ENCODE measurements at regions not wholly inside any gene's neighbourhood (a gene's known extent, or its start where the extent isn't known, plus 50 kb on each side); places are given as distances from the start of the nearest gene placed in this dataset.

GRCh38 chr6:98308564-98308963 is 525.8 kb upstream of the POU3F2 start:
- Mint-ChIP-seq H3K27ac (no peak overlapping the region), H3K27me3 (no peaks in the 10 kb centered on the region), H3K4me1 (no peaks in the 10 kb centered on the region), H3K4me3 (no peak overlapping the region), H3K9me3 (ENCODE audit: low read depth) (peaks cover 6% of the 10 kb centered on the region), H3K36me3 (ENCODE audit: low read depth) (no peaks in the 10 kb centered on the region)
- CTCF ChIA-PET, result interaction anchor here (0.7 kb wide), 1 partner anchor 69 kb away, joined by 4 read pairs; no protein-coding TSS in a partner anchor
- intact Hi-C loops (cut with DNase I, micrococcal nuclease), result no loop called here
- ATAC-seq (no peak), DNase-seq (no peak)
- POLR2A ChIA-PET, result no interaction called here

- CTCF ChIA-PET, result no interaction called here
- Mint-ChIP-seq H3K27ac (no peak overlapping the region), H3K27me3 (no peaks in the 10 kb centered on the region), H3K4me3 (no peak overlapping the region), H3K4me1 (no peaks in the 10 kb centered on the region), H3K36me3 (ENCODE audit: low read depth) (no peaks in the 10 kb centered on the region), H3K9me3 (ENCODE audit: low read depth) (no peaks in the 10 kb centered on the region)
- no peak for ATAC-seq
- intact Hi-C loops (cut with DNase I, micrococcal nuclease), result no loop called here
- no peak for DNase-seq
- POLR2A ChIA-PET, result interaction anchor here (0.5 kb wide), 1 partner anchor 55 kb away, joined by 4 read pairs; no protein-coding TSS in a partner anchor
Observed at GRCh38 chr6:98310443-98310842, 523.9 kb upstream of the POU3F2 start.

- Mint-ChIP-seq H3K4me1 (no peaks in the 10 kb centered on the region), H3K27me3 (no peaks in the 10 kb centered on the region)
- CTCF ChIA-PET, result interaction anchor here (0.6 kb wide), 1 partner anchor 23 kb away, joined by 3 read pairs; no protein-coding TSS in a partner anchor
Observed at GRCh38 chr6:98323605-98324004, 510.8 kb upstream of the POU3F2 start.

GRCh38 chr6:98324446-98324845 is 509.9 kb upstream of the POU3F2 start:
- no peak overlapping the region for H3K4me3 Mint-ChIP-seq
- H3K9me3 Mint-ChIP-seq (ENCODE audit: low read depth), result no peaks in the 10 kb centered on the region
- H3K36me3 Mint-ChIP-seq (ENCODE audit: low read depth), result no peaks in the 10 kb centered on the region
- no peaks in the 10 kb centered on the region for H3K27me3 Mint-ChIP-seq
- no peak for DNase-seq
- intact Hi-C loops (cut with DNase I, micrococcal nuclease), result no loop called here
- no peaks in the 10 kb centered on the region for H3K4me1 Mint-ChIP-seq
- POLR2A ChIA-PET, result no interaction called here
- ATAC-seq, result no peak
- no peak overlapping the region for H3K27ac Mint-ChIP-seq
- CTCF ChIA-PET, result no interaction called here

More at GRCh38 chr6:98323605-98324004, 510.8 kb upstream of the POU3F2 start:
- DNase-seq (no peak), ATAC-seq (no peak)
- no peaks in the 10 kb centered on the region for H3K36me3 Mint-ChIP-seq (ENCODE audit: low read depth)
- H3K4me3 Mint-ChIP-seq, result no peak overlapping the region
- intact Hi-C loops (cut with DNase I, micrococcal nuclease), result no loop called here
- POLR2A ChIA-PET, result no interaction called here
- no peak overlapping the region for H3K27ac Mint-ChIP-seq
- no peaks in the 10 kb centered on the region for H3K9me3 Mint-ChIP-seq (ENCODE audit: low read depth)

- H3K27ac Mint-ChIP-seq, result no peak overlapping the region
- H3K4me1 Mint-ChIP-seq, result no peaks in the 10 kb centered on the region
- POLR2A ChIA-PET, result no interaction called here
- H3K27me3 Mint-ChIP-seq, result no peaks in the 10 kb centered on the region
- intact Hi-C loops (cut with DNase I, micrococcal nuclease), result no loop called here
- CTCF ChIA-PET, result interaction anchor here (0.6 kb wide), 1 partner anchor 19 kb away, joined by 3 read pairs; no protein-coding TSS in a partner anchor
- DNase-seq, result no peak
- no peak overlapping the region for H3K4me3 Mint-ChIP-seq
- ATAC-seq, result no peak
- no peaks in the 10 kb centered on the region for H3K9me3 Mint-ChIP-seq (ENCODE audit: low read depth)
- no peaks in the 10 kb centered on the region for H3K36me3 Mint-ChIP-seq (ENCODE audit: low read depth)
Observed at GRCh38 chr6:98325366-98325765, 509.0 kb upstream of the POU3F2 start.

- CTCF ChIA-PET, result interaction anchor here (0.6 kb wide), 1 partner anchor 11 kb away, joined by 3 read pairs; no protein-coding TSS in a partner anchor
- H3K4me3 Mint-ChIP-seq, result no peak overlapping the region
- intact Hi-C loops (cut with DNase I, micrococcal nuclease), result no loop called here
Observed at GRCh38 chr6:98333273-98333672, 501.1 kb upstream of the POU3F2 start.

GRCh38 chr6:98335594-98335993 is 498.8 kb upstream of the POU3F2 start:
- ATAC-seq (no peak), DNase-seq (no peak)
- no peaks in the 10 kb centered on the region for H3K36me3 Mint-ChIP-seq (ENCODE audit: low read depth)
- H3K4me1 Mint-ChIP-seq, result no peaks in the 10 kb centered on the region
- ChIA-PET CTCF (no interaction called here), POLR2A (no interaction called here)
- H3K9me3 Mint-ChIP-seq (ENCODE audit: low read depth), result no peaks in the 10 kb centered on the region
- intact Hi-C loops (cut with DNase I, micrococcal nuclease), result no loop called here
- H3K27me3 Mint-ChIP-seq, result no peaks in the 10 kb centered on the region
- H3K27ac Mint-ChIP-seq, result no peak overlapping the region
- H3K4me3 Mint-ChIP-seq, result no peak overlapping the region

More at GRCh38 chr6:98333273-98333672, 501.1 kb upstream of the POU3F2 start:
- no peaks in the 10 kb centered on the region for H3K9me3 Mint-ChIP-seq (ENCODE audit: low read depth)
- H3K27ac Mint-ChIP-seq, result no peak overlapping the region
- POLR2A ChIA-PET, result no interaction called here
- H3K27me3 Mint-ChIP-seq, result no peaks in the 10 kb centered on the region
- ATAC-seq, result no peak
- H3K4me1 Mint-ChIP-seq, result no peaks in the 10 kb centered on the region
- H3K36me3 Mint-ChIP-seq (ENCODE audit: low read depth), result no peaks in the 10 kb centered on the region
- DNase-seq, result no peak

- Mint-ChIP-seq H3K9me3 (ENCODE audit: low read depth) (no peaks in the 10 kb centered on the region), H3K4me3 (no peak overlapping the region), H3K36me3 (ENCODE audit: low read depth) (no peaks in the 10 kb centered on the region), H3K27me3 (no peaks in the 10 kb centered on the region), H3K4me1 (no peaks in the 10 kb centered on the region), H3K27ac (no peak overlapping the region)
- ATAC-seq (no peak), DNase-seq (no peak)
- intact Hi-C loops (cut with DNase I, micrococcal nuclease), result no loop called here
- CTCF ChIA-PET, result no interaction called here
- POLR2A ChIA-PET, result no interaction called here
Observed at GRCh38 chr6:98339506-98339905, 494.9 kb upstream of the POU3F2 start.

- Mint-ChIP-seq H3K36me3 (ENCODE audit: low read depth) (no peaks in the 10 kb centered on the region), H3K27me3 (no peaks in the 10 kb centered on the region), H3K27ac (no peak overlapping the region), H3K4me1 (no peaks in the 10 kb centered on the region), H3K4me3 (no peak overlapping the region), H3K9me3 (ENCODE audit: low read depth) (peaks cover 1% of the 10 kb centered on the region)
- POLR2A ChIA-PET, result no interaction called here
- DNase-seq (no peak), ATAC-seq (no peak)
- CTCF ChIA-PET, result no interaction called here
- intact Hi-C loops (cut with DNase I, micrococcal nuclease), result no loop called here
Observed at GRCh38 chr6:98343004-98343403, 491.4 kb upstream of the POU3F2 start.

GRCh38 chr6:98343797-98344196 is 490.6 kb upstream of the POU3F2 start:
- ChIA-PET CTCF (interaction anchor here (0.8 kb wide), 1 partner anchor 19 kb away, joined by 3 read pairs; no protein-coding TSS in a partner anchor), POLR2A (no interaction called here)
- intact Hi-C loops (cut with DNase I, micrococcal nuclease), result no loop called here
- Mint-ChIP-seq H3K9me3 (ENCODE audit: low read depth) (peaks cover 1% of the 10 kb centered on the region), H3K27me3 (no peaks in the 10 kb centered on the region), H3K27ac (no peak overlapping the region), H3K36me3 (ENCODE audit: low read depth) (no peaks in the 10 kb centered on the region), H3K4me1 (no peaks in the 10 kb centered on the region), H3K4me3 (no peak overlapping the region)
- ATAC-seq (no peak), DNase-seq (no peak)

- intact Hi-C loops (cut with DNase I, micrococcal nuclease), result no loop called here
- no peaks in the 10 kb centered on the region for H3K27me3 Mint-ChIP-seq
- no peak for DNase-seq
- no peaks in the 10 kb centered on the region for H3K4me1 Mint-ChIP-seq
- H3K27ac Mint-ChIP-seq, result no peak overlapping the region
- ChIA-PET POLR2A (no interaction called here), CTCF (no interaction called here)
- ATAC-seq, result no peak
- H3K4me3 Mint-ChIP-seq, result no peak overlapping the region
- H3K36me3 Mint-ChIP-seq (ENCODE audit: low read depth), result no peaks in the 10 kb centered on the region
- H3K9me3 Mint-ChIP-seq (ENCODE audit: low read depth), result no peaks in the 10 kb centered on the region
Observed at GRCh38 chr6:98352348-98352747, 482.0 kb upstream of the POU3F2 start.

- no peak for DNase-seq
- CTCF ChIA-PET, result no interaction called here
- H3K4me1 Mint-ChIP-seq, result no peaks in the 10 kb centered on the region
- H3K36me3 Mint-ChIP-seq (ENCODE audit: low read depth), result no peaks in the 10 kb centered on the region
- ATAC-seq, result no peak
- POLR2A ChIA-PET, result no interaction called here
- no peak overlapping the region for H3K27ac Mint-ChIP-seq
- intact Hi-C loops (cut with DNase I, micrococcal nuclease), result no loop called here
- H3K27me3 Mint-ChIP-seq, result peaks cover 2% of the 10 kb centered on the region
- no peak overlapping the region for H3K4me3 Mint-ChIP-seq
- H3K9me3 Mint-ChIP-seq (ENCODE audit: low read depth), result no peaks in the 10 kb centered on the region
Observed at GRCh38 chr6:98358173-98358572, 476.2 kb upstream of the POU3F2 start.

- Mint-ChIP-seq H3K9me3 (ENCODE audit: low read depth) (peaks cover 4% of the 10 kb centered on the region), H3K27ac (no peak overlapping the region), H3K4me1 (no peaks in the 10 kb centered on the region), H3K27me3 (peaks cover 2% of the 10 kb centered on the region), H3K4me3 (no peak overlapping the region), H3K36me3 (ENCODE audit: low read depth) (no peaks in the 10 kb centered on the region)
- DNase-seq, result no peak
- CTCF ChIA-PET, result no interaction called here
- ATAC-seq, result no peak
- intact Hi-C loops (cut with DNase I, micrococcal nuclease), result no loop called here
- POLR2A ChIA-PET, result no interaction called here
Observed at GRCh38 chr6:98366371-98366770, 468.0 kb upstream of the POU3F2 start.
